GM12891 (cell line): ENCODE measurements at regions not wholly inside any gene's neighbourhood (a gene's known extent, or its start where the extent isn't known, plus 50 kb on each side); places are given as distances from the start of the nearest gene placed in this dataset.

ENCODE experiments used
- PAX5 ChIP-seq: IDR thresholded peaks from 2 replicates; pipeline ENCODE4 v1.6.1; 2011; ENCODE audit warnings: low read length, moderate library complexity, mild to moderate bottlenecking; ENCODE audit not compliant: insufficient read depth, severe bottlenecking
- POLR2A ChIP-seq: IDR thresholded peaks from 2 replicates; pipeline ENCODE4 v1.6.1; 2011; ENCODE audit warnings: low read depth, low read length, control low read depth
- POLR2AphosphoS5 ChIP-seq: IDR thresholded peaks from 2 replicates; pipeline ENCODE4 v1.6.1; 2011; ENCODE audit warnings: low read depth, low read length, control low read depth
- POU2F2 ChIP-seq: IDR thresholded peaks from 2 replicates; pipeline ENCODE4 v1.6.1; 2011; ENCODE audit warnings: low read depth, mild to moderate bottlenecking, control low read depth, low read length, moderate library complexity
- SPI1 ChIP-seq: IDR thresholded peaks from 2 replicates; pipeline ENCODE4 v1.6.1; 2011; ENCODE audit warnings: low read depth, low read length, control low read depth
- TAF1 ChIP-seq: IDR thresholded peaks from 2 replicates; pipeline ENCODE4 v1.6.1; 2011; ENCODE audit warnings: low read depth, low read length, control low read depth

DNA sequence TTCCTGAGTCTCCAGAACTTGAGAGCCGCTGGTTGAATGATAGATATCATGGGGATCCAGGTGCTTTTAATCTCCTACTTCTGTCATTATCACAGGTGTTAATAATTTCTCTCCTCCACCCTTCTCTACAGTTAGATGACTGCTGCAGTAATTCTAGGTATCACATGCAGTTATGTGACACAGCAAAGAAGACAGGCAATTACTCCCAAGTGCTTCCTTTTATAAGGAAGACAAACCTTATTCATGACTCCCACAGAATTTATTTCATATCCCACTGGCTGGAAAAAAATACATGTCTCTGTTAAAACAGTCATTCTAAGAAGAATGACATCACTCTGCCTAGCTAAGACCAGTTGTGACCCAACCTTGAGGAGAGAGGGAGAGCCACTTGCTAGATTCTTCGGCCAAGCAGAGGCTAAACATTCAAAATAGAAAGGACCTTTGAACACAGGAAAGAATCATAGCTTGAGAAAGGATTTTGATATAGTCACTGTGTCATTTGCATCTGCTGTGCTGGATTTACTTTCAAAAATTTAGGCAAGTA is 500.6 kb downstream of the SI start:
- TF ChIP-seq TAF1 (no peak), POLR2AphosphoS5 (no peak), POLR2A (no peak), PAX5 (no peak), SPI1 (no peak), POU2F2 (no peak)
